GM23338 (cell line): ENCODE measurements at regions not wholly inside any gene's neighbourhood (a gene's known extent, or its start where the extent isn't known, plus 50 kb on each side); places are given as distances from the start of the nearest gene placed in this dataset.

Source experiments
- CTCF ChIP-seq, 2 experiments: fragments of 200-600 bp in 1 of 2; sonication (generic) in 1 of 2; conservative IDR thresholded peaks; 2 replicates each; pipeline versions ENCODE4 v1.5.1 to v1.6.1; 2016 to 2017; ENCODE audit warnings: antibody characterized with exemption in 2 of 2, low read depth in 2 of 2, mild to moderate bottlenecking in 2 of 2, moderate library complexity in 1 of 2
- EZH2 ChIP-seq: fragments of 200-600 bp; sonication (generic); IDR thresholded peaks from one replicate; pipeline ENCODE4 v1.8.0; 2017; ENCODE audit warnings: antibody characterized with exemption, mild to moderate bottlenecking, low read depth; ENCODE audit not compliant: unreplicated experiment
- EZH2phosphoT487 ChIP-seq: fragments of 200-600 bp; sonication (generic); IDR thresholded peaks from one replicate; pipeline ENCODE4 v1.8.1; 2018; ENCODE audit warnings: antibody characterized with exemption; ENCODE audit not compliant: unreplicated experiment
- POLR2AphosphoS5 ChIP-seq: IDR thresholded peaks from 2 replicates; pipeline ENCODE4 v1.6.1; 2016; ENCODE audit warnings: antibody characterized with exemption, low read depth
- ZNF114 ChIP-seq: fragments of 250-450 bp; sonication (Bioruptor Pico); IDR thresholded peaks from 2 replicates; pipeline ENCODE4 v1.5.0; 2020; ENCODE audit warnings: mild to moderate bottlenecking, moderate library complexity

- no peak for TF ChIP-seq CTCF (conservative IDR thresholded peaks at IDR 0.05; ENCODE audit: low read depth in 2 of 2)
- TF ChIP-seq EZH2phosphoT487 = no peak
- no peak for TF ChIP-seq EZH2
- TF ChIP-seq POLR2AphosphoS5 = no peak
- no peak for TF ChIP-seq ZNF114
Observed at GRCh38 chr18:59778434-59778833, 81.2 kb upstream of the CCBE1 start.
